HG02885 (cell line): ENCODE measurements at regions not wholly inside any gene's neighbourhood (a gene's known extent, or its start where the extent isn't known, plus 50 kb on each side); places are given as distances from the start of the nearest gene placed in this dataset.

Experiments
- ATAC-seq: cut with Tn5 transposase; IDR thresholded peaks from one replicate; pipeline ENCODE4 v1.9.1; 2021; ENCODE audit warnings: mild to moderate bottlenecking; ENCODE audit not compliant: unreplicated experiment, poor library complexity

DNA sequence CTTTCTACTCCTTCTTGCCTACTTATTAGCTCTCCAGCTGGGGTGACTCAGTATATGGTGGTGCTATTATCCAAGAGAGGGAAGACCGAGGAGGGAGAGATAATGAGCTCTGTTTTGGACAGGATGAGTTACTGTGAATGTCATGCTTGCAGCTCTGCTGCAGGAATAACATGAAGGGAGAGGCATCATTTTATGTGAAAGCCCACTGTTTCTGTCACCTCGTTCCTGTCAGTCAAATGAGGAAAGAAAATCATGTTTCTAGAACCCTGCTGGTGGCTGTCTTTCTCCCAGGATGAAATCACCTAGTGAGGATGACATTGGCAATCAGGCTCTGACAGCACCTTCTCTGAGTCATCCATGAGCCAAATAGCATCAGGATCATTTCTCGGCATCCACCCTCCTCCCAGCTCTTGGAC is 1291.6 kb upstream of the AUTS2 start:
- ATAC-seq = no peak

DNA sequence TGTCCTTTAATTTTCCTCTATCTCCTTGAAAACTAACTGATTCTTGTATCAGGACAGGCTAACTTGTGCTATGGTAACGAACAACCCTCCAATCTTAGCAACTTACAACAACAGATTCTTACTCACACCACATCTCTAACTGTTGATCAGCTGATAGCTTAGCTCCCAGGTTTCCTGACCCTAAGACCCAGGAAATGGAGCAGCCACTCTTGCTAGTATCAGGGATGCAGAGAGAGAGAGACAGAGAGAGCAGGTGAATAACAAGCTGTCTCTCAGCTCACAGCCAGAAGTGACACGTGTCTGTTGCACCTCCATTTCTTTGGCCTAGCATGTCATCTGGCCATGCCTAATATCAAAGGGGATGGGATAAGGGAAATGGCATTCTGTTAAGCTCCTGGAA is 1289.0 kb upstream of the AUTS2 start:
- ATAC-seq = no peak

GRCh38 chr7:68309806-68310205 is 1288.5 kb upstream of the AUTS2 start:
- no peak for ATAC-seq

DNA sequence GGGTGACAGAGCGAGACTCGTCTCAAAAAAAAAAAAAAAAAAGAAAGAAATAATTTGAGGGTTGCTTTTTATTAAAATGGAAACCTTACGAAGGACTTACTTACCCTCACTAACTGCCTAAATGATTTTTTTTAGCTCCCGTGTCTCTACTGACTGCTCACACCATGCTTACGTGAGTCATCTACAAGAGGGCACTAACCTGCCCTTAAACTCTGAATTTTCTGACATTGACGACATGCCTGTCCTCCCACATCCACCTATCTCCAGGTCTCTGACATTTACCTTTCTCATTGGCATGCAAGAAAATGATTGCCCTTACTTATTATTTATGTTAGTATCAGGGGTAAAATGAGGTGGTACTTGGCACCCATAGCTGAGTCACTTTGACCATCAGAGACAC is 1286.3 kb upstream of the AUTS2 start:
- no peak for ATAC-seq

GRCh38 chr7:68313806-68314205 is 1284.5 kb upstream of the AUTS2 start:
- ATAC-seq = no peak

GRCh38 chr7:68314208-68314607 is 1284.1 kb upstream of the AUTS2 start:
- ATAC-seq = no peak

DNA sequence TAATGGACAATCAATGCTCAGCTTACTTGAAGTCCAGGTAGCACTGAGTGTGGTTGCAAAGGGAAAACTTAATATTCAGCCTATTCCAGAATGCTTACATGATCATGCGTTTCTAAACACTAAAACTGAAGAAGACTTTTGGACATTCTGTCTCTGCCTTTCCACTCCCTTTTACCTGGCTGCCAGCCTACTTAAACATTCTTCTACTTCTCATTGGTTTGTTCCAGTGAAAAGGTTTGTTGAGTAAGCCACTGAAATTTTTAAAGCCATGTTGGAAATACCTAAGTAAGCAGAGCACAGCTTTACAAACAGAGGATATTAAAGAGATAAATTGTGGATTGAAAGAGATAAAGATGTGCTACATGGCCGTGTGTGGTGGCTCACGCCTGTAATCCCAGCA is 1280.8 kb upstream of the AUTS2 start:
- ATAC-seq = no peak

DNA sequence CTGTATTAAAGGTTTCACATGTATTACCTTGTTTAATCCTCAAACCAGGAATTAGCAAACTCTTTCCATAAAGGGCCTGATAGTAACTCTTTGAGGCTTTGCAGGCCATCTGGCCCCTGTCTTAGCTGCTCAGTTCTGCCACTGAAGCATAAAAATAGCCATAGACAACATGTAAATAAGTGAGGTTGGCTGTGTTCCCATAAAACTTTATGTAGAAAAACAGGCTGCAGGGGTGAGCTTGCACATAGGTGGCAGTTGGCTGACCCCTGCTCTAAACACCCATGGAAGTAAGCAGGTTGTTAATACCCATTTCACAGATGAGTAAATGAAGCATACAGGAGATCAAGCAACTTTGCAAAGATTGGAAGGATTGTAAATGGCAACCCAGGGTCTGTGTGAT is 1279.2 kb upstream of the AUTS2 start:
- ATAC-seq = no peak

DNA sequence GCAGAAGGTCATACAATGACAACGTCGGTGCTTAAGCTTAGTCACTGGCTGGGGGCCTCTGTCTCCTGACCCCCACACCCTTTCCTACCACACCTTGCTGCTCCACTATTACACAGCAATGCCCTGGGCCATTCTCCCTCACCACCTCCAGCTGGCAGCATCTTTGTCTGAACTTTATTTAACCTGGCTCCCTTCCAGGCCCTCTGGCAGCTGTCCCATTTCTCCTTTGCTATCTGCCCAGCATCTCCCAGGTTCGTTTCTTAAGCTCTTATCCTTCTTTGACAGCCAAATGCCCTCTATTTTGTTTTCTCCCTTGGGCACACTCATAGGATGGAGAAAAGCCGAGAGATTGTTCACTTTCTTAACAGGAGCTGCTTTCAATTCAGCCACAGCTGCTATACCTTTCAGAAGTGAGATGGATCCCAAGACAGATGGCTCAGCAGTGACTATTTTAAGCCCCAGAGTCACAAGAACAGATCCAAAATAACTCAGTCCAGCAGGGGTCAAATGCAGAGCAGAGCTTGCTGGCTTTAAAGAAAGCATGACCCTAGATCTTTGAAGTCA is 1277.1 kb upstream of the AUTS2 start:
- no peak for ATAC-seq

GRCh38 chr7:68321776-68322496 is 1276.3 kb upstream of the AUTS2 start:
- no peak for ATAC-seq

DNA sequence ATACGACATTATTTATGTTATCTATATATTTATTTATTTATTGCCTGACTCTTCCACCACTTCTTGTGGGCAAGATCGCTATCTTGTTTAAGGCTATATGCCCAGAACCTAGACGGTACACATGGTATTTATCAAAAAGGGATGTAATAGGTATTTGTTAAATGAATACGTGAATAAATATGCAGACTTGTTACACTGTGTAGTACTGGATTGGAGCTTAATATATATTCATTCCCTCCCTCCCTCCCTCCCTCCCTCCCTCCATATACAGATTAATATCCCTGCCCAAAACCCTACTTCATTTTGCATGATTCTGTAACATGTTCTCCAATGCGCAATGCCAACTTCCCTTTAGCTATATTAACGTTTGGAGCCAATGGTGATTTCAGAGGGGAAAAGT is 1273.7 kb upstream of the AUTS2 start:
- ATAC-seq = no peak

- ATAC-seq = no peak
Measured at GRCh38 chr7:68334216-68334615, 1264.1 kb upstream of the AUTS2 start.

DNA sequence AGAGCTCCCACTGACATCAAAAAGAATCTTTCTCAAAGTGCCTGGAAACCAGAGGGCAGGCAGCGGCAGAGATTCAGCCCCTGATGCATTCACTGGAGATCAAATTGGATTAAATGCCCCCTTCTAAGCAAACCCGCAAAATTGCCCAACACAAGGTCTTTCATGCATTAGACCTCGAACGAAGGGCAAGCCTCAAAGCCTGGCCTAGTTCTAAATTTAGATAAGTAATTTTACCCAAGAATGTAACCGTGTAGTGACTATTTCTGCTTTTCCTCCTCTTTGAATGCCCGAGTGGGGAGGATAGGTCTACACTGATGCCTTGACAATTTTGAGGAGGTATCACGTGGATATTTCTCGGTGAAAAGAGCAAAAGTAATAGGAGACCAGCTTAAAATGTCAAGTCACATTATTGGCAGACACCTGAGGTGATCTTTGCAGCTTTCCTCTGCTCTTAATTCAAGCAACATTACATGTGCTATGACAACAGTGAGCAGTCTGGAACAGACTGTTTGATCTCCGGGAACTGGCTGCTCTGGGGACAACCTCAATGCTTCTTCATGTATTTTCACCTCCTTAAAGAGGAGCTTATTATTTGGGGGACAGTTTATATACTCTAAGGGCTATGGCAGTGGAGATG is 1263.5 kb upstream of the AUTS2 start:
- no peak for ATAC-seq

- ATAC-seq = no peak
Measured at GRCh38 chr7:68336594-68336993, 1261.7 kb upstream of the AUTS2 start.

DNA sequence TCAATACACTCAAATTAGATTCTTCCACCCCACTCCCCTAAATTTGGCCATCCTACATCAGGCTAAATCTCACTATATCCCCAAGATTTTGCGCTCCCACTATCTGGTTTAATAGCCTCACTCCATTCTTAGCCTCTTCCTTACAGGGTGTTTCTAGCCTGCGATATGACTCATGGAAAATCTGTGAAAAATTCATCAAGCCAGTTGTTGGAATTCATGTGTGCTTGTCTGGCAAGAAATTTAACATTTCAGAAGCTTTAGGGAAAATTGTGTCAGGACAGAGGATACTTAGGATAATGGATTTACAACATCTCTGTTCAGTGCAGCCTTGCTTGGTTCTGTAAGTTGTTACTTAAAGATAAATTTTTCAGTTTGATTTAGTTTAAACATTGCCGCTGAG is 1249.9 kb upstream of the AUTS2 start:
- ATAC-seq = no peak

DNA sequence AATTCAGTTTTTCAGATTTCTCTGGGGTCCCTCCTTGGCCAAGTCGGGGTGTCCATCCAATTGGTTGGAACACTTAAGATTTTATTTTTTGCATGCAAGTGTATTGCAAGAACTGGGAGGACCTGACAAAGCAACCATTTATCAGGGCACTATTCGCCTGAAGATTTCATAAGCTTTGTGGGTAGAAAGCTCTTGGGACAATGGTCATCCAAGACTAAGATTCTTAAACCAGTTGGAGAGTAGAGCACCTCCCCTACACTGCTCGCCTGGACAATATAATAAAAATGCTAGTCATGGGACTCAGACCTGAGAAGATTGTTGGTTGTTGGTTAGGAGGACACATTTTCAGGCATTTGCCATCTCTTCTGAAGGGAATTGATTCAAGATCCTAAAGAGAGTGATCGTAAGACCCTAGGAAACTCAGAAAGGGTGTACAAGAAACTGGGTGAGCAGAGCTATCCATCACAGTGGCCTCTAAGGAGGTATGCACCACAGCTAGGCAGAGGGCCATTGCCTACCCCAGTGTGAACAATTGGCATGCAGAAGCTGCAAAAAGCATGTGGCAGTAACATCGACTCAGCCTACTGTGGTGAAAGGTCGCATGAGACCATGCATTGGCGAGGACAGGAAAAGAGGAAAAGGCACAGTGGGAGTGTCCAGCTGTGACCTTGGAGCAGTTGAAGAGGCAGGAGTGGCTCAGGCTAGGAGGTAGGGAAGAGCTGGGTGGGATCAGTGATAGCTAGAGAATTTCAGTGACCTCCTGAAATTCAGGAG is 1235.3 kb upstream of the AUTS2 start:
- ATAC-seq = no peak

GRCh38 chr7:68364886-68365625 is 1233.2 kb upstream of the AUTS2 start:
- no peak for ATAC-seq

DNA sequence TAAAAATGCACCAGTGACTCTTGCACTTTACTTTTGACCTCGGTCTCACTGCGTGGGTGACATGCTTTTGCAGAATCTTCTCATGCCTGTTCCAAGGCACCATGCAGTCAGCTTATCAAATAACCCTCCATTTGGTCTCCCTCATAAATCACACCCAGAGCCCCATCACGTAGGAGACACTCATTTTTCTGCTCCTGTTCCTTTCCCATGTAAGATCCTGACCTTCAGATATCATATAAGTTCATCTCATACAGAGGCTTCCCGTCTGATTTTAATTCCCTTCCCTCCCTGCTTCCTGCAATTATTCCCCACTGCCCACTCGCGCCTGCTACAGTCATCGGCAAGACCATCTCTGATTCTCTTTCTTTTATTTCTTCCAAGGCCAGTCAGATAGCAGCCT is 1226.3 kb upstream of the AUTS2 start:
- no peak for ATAC-seq

DNA sequence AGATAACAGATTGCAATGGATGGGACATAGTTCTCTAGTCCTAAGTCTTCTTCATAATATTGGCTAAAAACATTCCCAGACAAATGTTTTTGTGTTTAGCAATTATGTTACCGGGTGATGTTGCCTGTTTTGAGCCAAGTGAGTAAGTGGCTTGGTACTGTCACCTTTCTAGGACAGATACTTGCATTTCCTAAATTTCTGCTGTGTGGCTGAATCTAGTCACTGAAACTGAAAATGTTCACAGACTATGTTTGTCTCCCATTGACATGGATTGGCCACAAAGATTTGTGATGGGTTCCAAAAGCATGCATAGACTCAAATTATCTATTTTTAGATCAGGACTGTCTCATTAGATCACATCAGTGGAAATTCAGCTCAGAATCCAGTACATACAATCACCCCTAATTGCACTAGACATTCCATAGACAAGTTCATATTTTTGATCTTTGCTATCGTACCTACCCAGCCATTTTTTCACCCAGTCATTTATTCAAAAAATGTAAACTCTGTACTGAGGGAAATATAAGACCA is 1222.1 kb upstream of the AUTS2 start:
- no peak for ATAC-seq

DNA sequence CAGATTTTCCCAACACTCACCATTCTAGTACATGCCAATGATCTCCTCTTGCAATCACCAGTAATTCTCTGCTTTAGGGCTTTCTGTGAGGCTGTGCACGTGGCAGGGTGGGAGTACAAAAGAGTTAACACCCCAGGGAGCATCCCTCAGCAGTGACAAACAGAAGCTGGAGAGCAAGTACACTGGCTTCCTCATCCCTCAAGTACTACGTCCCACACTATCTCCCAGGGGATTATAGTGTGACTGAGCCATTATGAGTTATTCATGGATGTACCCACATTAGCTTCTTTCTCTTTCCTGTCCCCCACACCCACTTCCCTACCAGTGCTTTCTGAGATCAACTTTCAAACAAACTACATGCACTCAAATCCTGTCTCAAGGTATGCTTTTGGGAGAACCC is 1216.5 kb upstream of the AUTS2 start:
- ATAC-seq = no peak
